ENCODE measurements at regions not wholly inside any gene's neighbourhood (a gene's known extent, or its start where the extent isn't known, plus 50 kb on each side); places are given as distances from the start of the nearest gene placed in this dataset.

DNA sequence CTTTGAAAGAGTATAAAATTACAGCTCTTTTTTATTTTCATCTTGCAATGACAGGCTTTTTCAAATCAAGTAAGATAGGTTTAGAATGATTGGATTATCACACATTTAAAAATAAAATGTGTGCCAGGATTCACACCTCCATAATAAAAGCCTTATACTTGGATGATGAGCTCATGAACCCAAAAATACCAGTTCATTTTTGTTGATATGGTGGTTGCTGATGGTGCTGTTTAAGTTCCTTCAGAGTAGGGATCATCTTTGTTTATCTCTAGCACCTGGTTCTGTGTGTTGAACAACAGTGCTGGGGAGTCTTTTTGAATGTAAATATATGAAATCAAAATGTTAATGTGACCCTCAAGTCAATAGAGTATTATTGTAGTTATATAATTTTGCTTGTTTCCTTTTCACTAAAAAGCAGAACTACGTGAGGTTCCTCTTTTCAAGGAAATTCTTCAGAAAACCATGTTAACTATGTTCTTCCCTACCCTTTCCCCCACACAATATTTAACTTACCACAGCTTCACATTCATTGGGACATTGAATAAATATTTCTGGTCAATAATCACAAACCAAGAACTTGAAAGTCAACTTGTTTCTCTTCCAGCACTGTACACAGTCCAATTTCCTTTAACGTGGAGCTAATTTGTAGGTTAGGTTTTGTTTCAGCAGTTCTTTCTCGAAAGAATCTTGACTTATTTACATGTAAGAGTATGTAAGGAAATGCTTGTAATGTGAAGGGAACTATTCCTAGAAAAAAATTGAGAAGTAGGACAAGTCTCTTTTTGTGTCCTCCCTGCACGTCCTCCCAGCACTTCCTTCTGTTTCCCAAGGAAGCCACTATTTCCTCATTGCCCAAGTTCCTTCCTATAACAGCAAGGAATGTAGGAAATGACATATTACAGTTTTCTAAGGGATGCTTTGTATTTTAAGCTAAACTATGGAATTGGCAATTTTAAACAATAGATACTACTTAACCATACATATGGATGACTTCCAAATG, 945.9 kb upstream of the CITED2 start:
- Histone ChIP-seq H3K36me3 (ENCODE audit: insufficient read depth, low read length) (no peaks in the 10 kb centered on the region), H3K27ac (ENCODE audit: low read depth, low read length, poor library complexity, severe bottlenecking) (no peak overlapping the region), H3K4me3 (ENCODE audit: low read depth, low read length, poor library complexity, severe bottlenecking) (no peak overlapping the region), H3K9ac (ENCODE audit: low read length) (no peak overlapping the region), H3K4me1 (ENCODE audit: insufficient read depth, low read length, severe bottlenecking) (no peaks in the 10 kb centered on the region), H3K4me2 (ENCODE audit: low read length) (no peak overlapping the region), H3K9me3 (ENCODE audit: low read length) (no peaks in the 10 kb centered on the region), H4K20me1 (ENCODE audit: insufficient read depth, low read length) (no peaks in the 10 kb centered on the region), H3K79me2 (ENCODE audit: insufficient read depth, low read length) (no peaks in the 10 kb centered on the region), H3K27me3 (ENCODE audit: insufficient read depth, low read length) (no peaks in the 10 kb centered on the region), H3K9me2 (ENCODE audit: low read depth, low read length) (no peaks in the 10 kb centered on the region), H3F3A (ENCODE audit: insufficient read depth, low read length) (no peaks in the 10 kb centered on the region), H2AFZ (ENCODE audit: low read length) (no peak overlapping the region)
- TF ChIP-seq EZH2 (IDR thresholded peaks at IDR 0.05; ENCODE audit: borderline replicate concordance, low read length): no peak

DNA sequence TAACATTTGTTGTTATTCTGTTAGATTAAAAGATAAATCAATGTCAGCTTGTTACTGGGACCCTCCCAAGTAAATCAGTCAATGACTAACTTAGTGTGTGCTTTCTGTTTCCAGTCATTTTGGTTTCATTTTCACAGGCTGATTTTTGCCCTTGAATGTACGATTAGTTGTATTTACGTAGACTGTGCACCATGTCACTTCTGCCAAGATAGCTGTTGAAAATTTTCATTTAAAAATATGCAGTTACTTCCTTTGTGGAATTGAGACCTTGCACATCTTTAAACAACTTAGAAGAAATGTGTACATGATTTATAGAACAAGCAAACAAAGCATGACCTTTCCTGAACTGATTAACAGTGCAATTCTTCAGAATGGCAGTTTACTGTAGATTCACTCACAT, 944.8 kb upstream of the CITED2 start:
- Histone ChIP-seq H3K27ac (ENCODE audit: low read depth, low read length, poor library complexity, severe bottlenecking) (no peak overlapping the region), H2AFZ (ENCODE audit: low read length) (no peak overlapping the region), H3K79me2 (ENCODE audit: insufficient read depth, low read length) (no peaks in the 10 kb centered on the region), H3K36me3 (ENCODE audit: insufficient read depth, low read length) (no peaks in the 10 kb centered on the region), H3K9me2 (ENCODE audit: low read depth, low read length) (no peaks in the 10 kb centered on the region), H3K4me1 (ENCODE audit: insufficient read depth, low read length, severe bottlenecking) (no peaks in the 10 kb centered on the region), H3K4me2 (ENCODE audit: low read length) (0 out of 2 replicates have a peak overlapping the region, but pooled peaks have one; percentile 9), H4K20me1 (ENCODE audit: insufficient read depth, low read length) (no peaks in the 10 kb centered on the region), H3K9me3 (ENCODE audit: low read length) (no peaks in the 10 kb centered on the region), H3F3A (ENCODE audit: insufficient read depth, low read length) (no peaks in the 10 kb centered on the region), H3K27me3 (ENCODE audit: insufficient read depth, low read length) (no peaks in the 10 kb centered on the region), H3K9ac (ENCODE audit: low read length) (no peak overlapping the region), H3K4me3 (ENCODE audit: low read depth, low read length, poor library complexity, severe bottlenecking) (no peak overlapping the region)
- no peak for TF ChIP-seq EZH2 (IDR thresholded peaks at IDR 0.05; ENCODE audit: borderline replicate concordance, low read length)

DNA sequence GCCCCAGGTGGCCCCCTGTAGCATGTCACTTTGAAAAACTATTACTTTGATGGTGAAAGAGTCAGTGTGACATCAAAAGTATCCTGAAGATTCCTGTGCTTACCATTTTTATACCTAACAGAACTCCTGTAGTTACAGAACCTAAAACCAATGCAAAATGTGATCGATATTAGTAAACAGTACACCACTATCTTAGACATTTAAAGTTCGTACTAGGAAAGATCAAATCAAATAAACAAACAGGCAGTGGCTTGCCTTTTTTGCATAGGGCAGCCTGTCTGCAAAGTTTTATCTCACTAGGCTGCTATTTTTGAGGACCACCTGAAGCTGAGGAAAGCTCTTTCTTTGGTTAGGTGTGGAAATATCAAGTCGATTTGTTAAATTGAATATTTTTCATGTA, 944.0 kb upstream of the CITED2 start:
- Histone ChIP-seq H3K27me3 (ENCODE audit: insufficient read depth, low read length) (no peaks in the 10 kb centered on the region), H3K4me3 (ENCODE audit: low read depth, low read length, poor library complexity, severe bottlenecking) (no peak overlapping the region), H3K4me1 (ENCODE audit: insufficient read depth, low read length, severe bottlenecking) (no peaks in the 10 kb centered on the region), H3K9ac (ENCODE audit: low read length) (no peak overlapping the region), H3K36me3 (ENCODE audit: insufficient read depth, low read length) (no peaks in the 10 kb centered on the region), H3K9me3 (ENCODE audit: low read length) (no peaks in the 10 kb centered on the region), H3K9me2 (ENCODE audit: low read depth, low read length) (no peaks in the 10 kb centered on the region), H4K20me1 (ENCODE audit: insufficient read depth, low read length) (no peaks in the 10 kb centered on the region), H3F3A (ENCODE audit: insufficient read depth, low read length) (no peaks in the 10 kb centered on the region), H2AFZ (ENCODE audit: low read length) (no peak overlapping the region), H3K4me2 (ENCODE audit: low read length) (no peak overlapping the region), H3K79me2 (ENCODE audit: insufficient read depth, low read length) (no peaks in the 10 kb centered on the region), H3K27ac (ENCODE audit: low read depth, low read length, poor library complexity, severe bottlenecking) (no peak overlapping the region)
- TF ChIP-seq EZH2 (IDR thresholded peaks at IDR 0.05; ENCODE audit: borderline replicate concordance, low read length): no peak
- TF ChIP-seq, protein P1, sequence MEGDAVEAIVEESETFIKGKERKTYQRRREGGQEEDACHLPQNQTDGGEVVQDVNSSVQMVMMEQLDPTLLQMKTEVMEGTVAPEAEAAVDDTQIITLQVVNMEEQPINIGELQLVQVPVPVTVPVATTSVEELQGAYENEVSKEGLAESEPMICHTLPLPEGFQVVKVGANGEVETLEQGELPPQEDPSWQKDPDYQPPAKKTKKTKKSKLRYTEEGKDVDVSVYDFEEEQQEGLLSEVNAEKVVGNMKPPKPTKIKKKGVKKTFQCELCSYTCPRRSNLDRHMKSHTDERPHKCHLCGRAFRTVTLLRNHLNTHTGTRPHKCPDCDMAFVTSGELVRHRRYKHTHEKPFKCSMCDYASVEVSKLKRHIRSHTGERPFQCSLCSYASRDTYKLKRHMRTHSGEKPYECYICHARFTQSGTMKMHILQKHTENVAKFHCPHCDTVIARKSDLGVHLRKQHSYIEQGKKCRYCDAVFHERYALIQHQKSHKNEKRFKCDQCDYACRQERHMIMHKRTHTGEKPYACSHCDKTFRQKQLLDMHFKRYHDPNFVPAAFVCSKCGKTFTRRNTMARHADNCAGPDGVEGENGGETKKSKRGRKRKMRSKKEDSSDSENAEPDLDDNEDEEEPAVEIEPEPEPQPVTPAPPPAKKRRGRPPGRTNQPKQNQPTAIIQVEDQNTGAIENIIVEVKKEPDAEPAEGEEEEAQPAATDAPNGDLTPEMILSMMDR (IDR thresholded peaks at IDR 0.05; ENCODE audit: low read length): no peak

DNA sequence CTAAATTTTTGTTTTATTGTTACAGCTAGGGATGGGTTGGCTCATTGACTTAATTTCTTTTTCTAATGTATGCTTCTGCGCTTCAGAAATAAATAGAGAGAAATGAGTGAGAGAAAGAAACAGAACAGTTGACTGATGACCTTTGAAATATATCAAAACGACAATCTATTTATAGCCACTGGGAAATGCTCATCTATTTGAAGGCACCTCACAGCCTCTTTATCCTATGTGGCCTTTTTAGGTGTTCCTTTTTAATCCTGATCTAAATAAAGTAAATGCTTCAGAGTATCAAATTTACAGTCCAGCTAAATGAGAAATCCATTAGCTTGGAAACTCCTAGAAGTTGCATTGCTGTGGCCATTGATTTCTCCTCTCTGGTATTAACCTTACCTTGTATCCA, 943.5 kb upstream of the CITED2 start:
- no peaks in the 10 kb centered on the region for H4K20me1 ChIP-seq (ENCODE audit: insufficient read depth, low read length)
- TF ChIP-seq, protein P1 (IDR thresholded peaks at IDR 0.05; ENCODE audit: low read length): no peak
- no peak for TF ChIP-seq EZH2 (IDR thresholded peaks at IDR 0.05; ENCODE audit: borderline replicate concordance, low read length)

More for the DNA sequence above, 943.5 kb upstream of the CITED2 start:
- Histone ChIP-seq H3K4me1 (ENCODE audit: insufficient read depth, low read length, severe bottlenecking) (no peaks in the 10 kb centered on the region), H2AFZ (ENCODE audit: low read length) (no peak overlapping the region), H3K27me3 (ENCODE audit: insufficient read depth, low read length) (no peaks in the 10 kb centered on the region), H3K4me2 (ENCODE audit: low read length) (no peak overlapping the region), H3K36me3 (ENCODE audit: insufficient read depth, low read length) (no peaks in the 10 kb centered on the region), H3K9me3 (ENCODE audit: low read length) (no peaks in the 10 kb centered on the region), H3K9me2 (ENCODE audit: low read depth, low read length) (no peaks in the 10 kb centered on the region), H3F3A (ENCODE audit: insufficient read depth, low read length) (no peaks in the 10 kb centered on the region), H3K9ac (ENCODE audit: low read length) (no peak overlapping the region), H3K79me2 (ENCODE audit: insufficient read depth, low read length) (no peaks in the 10 kb centered on the region), H3K4me3 (ENCODE audit: low read depth, low read length, poor library complexity, severe bottlenecking) (no peak overlapping the region), H3K27ac (ENCODE audit: low read depth, low read length, poor library complexity, severe bottlenecking) (no peak overlapping the region)
